Breast epithelium (tissue), 4 donors: ENCODE measurements at regions not wholly inside any gene's neighbourhood (a gene's known extent, or its start where the extent isn't known, plus 50 kb on each side); places are given as distances from the start of the nearest gene placed in this dataset.

ENCODE experiments used
- DNase-seq, 2 donors: peaks; one replicate each; pipeline ENCODE4 v3.0.0-alpha.2; 2019; ENCODE audit warnings: low spot score in 2 of 2
- H3K27ac ChIP-seq, 2 donors: fragments of 200-600 bp; sonication (generic) in 1 of 2; one replicate each; pipeline ENCODE4 v1.5.1; 2016 to 2019; ENCODE audit warnings: mild to moderate bottlenecking in 1 of 2
- H3K27me3 ChIP-seq, 2 donors: fragments of 200-600 bp; sonication (generic) in 1 of 2; one replicate each; pipeline versions ENCODE4 v1.5.1 to v1.6.0; 2017 to 2019; ENCODE audit warnings: control low read depth in 1 of 2, mild to moderate bottlenecking in 1 of 2
- H3K36me3 ChIP-seq: fragments of 200-600 bp; one replicate; pipeline ENCODE4 v1.5.1; 2019
- H3K4me1 ChIP-seq, 2 donors: fragments of 200-600 bp; sonication (generic); one replicate each; pipeline ENCODE4 v1.5.1; 2016 to 2019; ENCODE audit warnings: control low read depth in 1 of 2
- H3K4me3 ChIP-seq, 3 donors: fragments of 200-600 bp; sonication (generic); 1 replicate in 2 of 3; 2 replicates in 1 of 3; pipeline ENCODE4 v1.5.1; 2016 to 2019; ENCODE audit warnings: mild to moderate bottlenecking in 3 of 3, moderate library complexity in 2 of 3
- H3K9me3 ChIP-seq, 2 donors: fragments of 200-600 bp; sonication (generic) in 1 of 2; one replicate each; pipeline ENCODE4 v1.5.1; 2016 to 2019; ENCODE audit warnings: control low read depth in 1 of 2
- POLR2A ChIP-seq: fragments of 450-650 bp; IDR thresholded peaks from one replicate; pipeline ENCODE4 v1.6.1; 2016; ENCODE audit warnings: antibody characterized with exemption, mild to moderate bottlenecking, moderate library complexity
- POLR2AphosphoS5 ChIP-seq, 3 donors: sonication (generic); formaldehyde crosslinking; IDR thresholded peaks; one replicate each; pipeline ENCODE4 v1.6.1; 2017; ENCODE audit warnings: antibody characterized with exemption in 3 of 3
- intact Hi-C: fragments of 100-400 bp; cut with DNase I; formaldehyde crosslinking; loops from one replicate; pipeline ENCODE4 v1.15.1; 2023; ENCODE audit warnings: low total_unique reads
- TF ChIP-seq, protein P1 (sequence below), 3 donors: fragments of 450-650 bp; IDR thresholded peaks; one replicate each; pipeline ENCODE4 v1.5.1; 2016 to 2017; ENCODE audit warnings: antibody characterized with exemption in 3 of 3, mild to moderate bottlenecking in 3 of 3, moderate library complexity in 3 of 3

DNA sequence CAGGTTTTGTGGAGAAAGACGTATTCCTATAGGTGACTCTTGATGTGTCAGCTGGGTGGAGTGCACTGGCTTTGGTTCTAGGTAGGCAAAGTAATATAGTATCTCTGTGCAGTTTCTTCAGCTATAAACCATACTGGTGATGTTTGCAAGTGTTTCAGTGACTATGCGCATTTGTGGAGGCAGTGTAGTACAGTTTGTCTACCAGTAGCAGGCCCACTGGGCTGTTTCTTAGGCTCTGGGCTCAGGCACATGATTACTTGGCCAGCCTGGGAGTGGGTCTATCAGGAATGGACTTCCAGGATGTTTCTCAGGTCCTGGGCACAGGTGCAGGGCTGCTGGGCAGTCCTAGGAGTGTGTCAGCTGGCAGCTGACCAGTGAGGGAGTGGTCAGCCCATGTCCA is 51.9 kb upstream of the INTU start:
- H3K27ac ChIP-seq: no peak overlapping the region
- TF ChIP-seq POLR2A (no peak), POLR2AphosphoS5 (IDR thresholded peaks at IDR 0.05) (no peak)
- TF ChIP-seq, protein P1, sequence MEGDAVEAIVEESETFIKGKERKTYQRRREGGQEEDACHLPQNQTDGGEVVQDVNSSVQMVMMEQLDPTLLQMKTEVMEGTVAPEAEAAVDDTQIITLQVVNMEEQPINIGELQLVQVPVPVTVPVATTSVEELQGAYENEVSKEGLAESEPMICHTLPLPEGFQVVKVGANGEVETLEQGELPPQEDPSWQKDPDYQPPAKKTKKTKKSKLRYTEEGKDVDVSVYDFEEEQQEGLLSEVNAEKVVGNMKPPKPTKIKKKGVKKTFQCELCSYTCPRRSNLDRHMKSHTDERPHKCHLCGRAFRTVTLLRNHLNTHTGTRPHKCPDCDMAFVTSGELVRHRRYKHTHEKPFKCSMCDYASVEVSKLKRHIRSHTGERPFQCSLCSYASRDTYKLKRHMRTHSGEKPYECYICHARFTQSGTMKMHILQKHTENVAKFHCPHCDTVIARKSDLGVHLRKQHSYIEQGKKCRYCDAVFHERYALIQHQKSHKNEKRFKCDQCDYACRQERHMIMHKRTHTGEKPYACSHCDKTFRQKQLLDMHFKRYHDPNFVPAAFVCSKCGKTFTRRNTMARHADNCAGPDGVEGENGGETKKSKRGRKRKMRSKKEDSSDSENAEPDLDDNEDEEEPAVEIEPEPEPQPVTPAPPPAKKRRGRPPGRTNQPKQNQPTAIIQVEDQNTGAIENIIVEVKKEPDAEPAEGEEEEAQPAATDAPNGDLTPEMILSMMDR (IDR thresholded peaks at IDR 0.05): no peak

More for the DNA sequence above, 51.9 kb upstream of the INTU start:
- H3K9me3 ChIP-seq: no peaks in the 10 kb centered on the region
- no peak for DNase-seq
- H3K4me3 ChIP-seq: no peak overlapping the region
- H3K4me1 ChIP-seq: no peaks in the 10 kb centered on the region
- H3K27me3 ChIP-seq: no peaks in the 10 kb centered on the region
- no peaks in the 10 kb centered on the region for H3K36me3 ChIP-seq
- intact Hi-C loops: loop anchor here (5.0 kb wide), 1 partner anchor 1314 kb away; no protein-coding TSS in a partner anchor
